Thyroid gland (tissue), 4 donors: ENCODE measurements at regions not wholly inside any gene's neighbourhood (a gene's known extent, or its start where the extent isn't known, plus 50 kb on each side); places are given as distances from the start of the nearest gene placed in this dataset.

Experiments used
- DNase-seq, 2 donors: peaks; one replicate each; pipeline ENCODE4 v3.0.0-alpha.2; 2019
- H3K27ac ChIP-seq, 3 donors: fragments of 200-600 bp; sonication (generic); 1 replicate in 2 of 3; 2 replicates in 1 of 3; pipeline ENCODE4 v1.5.1; 2016 to 2019; ENCODE audit warnings: mild to moderate bottlenecking in 1 of 3, moderate library complexity in 1 of 3
- H3K27me3 ChIP-seq: fragments of 200-600 bp; sonication (generic); one replicate; pipeline ENCODE4 v1.5.1; 2019
- H3K36me3 ChIP-seq, 2 donors: fragments of 200-600 bp; sonication (generic); one replicate each; pipeline ENCODE4 v1.5.1; 2016 to 2019
- H3K4me1 ChIP-seq, 2 donors: fragments of 200-600 bp; sonication (generic); one replicate each; pipeline ENCODE4 v1.5.1; 2017 to 2019
- H3K4me3 ChIP-seq, 3 donors: fragments of 200-600 bp; sonication (generic); replicated peaks in 1 of 3; 1 replicate in 2 of 3; 2 replicates in 1 of 3; pipeline ENCODE4 v1.5.1; 2016; ENCODE audit warnings: mild to moderate bottlenecking in 1 of 3
- H3K9me3 ChIP-seq: fragments of 200-600 bp; sonication (generic); one replicate; pipeline ENCODE4 v1.5.1; 2017
- POLR2A ChIP-seq, 2 donors: fragments of 450-650 bp; IDR thresholded peaks; one replicate each; pipeline ENCODE4 v1.6.1; 2017; ENCODE audit warnings: antibody characterized with exemption in 2 of 2, mild to moderate bottlenecking in 2 of 2, moderate library complexity in 1 of 2
- WGBS, 2 donors: methylation state at CpG; one replicate each; pipeline ENCODE4 v1.1.5; 2017; 5-methylcytosine and 5-hydroxymethylcytosine counted together
- intact Hi-C: fragments of 100-400 bp; cut with DNase I; formaldehyde crosslinking; loops from one replicate; pipeline ENCODE4 v1.15.1; 2023
- TF ChIP-seq, protein P1 (sequence below), 6 experiments: fragments of 200-600 bp in 3 of 6; fragments of 450-650 bp in 3 of 6; sonication (generic) in 3 of 6; IDR thresholded peaks; one replicate each; pipeline ENCODE4 v1.5.1; 2016 to 2019; ENCODE audit warnings: antibody characterized with exemption in 6 of 6, mild to moderate bottlenecking in 2 of 6, inconsistent platforms in 1 of 6, moderate library complexity in 1 of 6

DNA sequence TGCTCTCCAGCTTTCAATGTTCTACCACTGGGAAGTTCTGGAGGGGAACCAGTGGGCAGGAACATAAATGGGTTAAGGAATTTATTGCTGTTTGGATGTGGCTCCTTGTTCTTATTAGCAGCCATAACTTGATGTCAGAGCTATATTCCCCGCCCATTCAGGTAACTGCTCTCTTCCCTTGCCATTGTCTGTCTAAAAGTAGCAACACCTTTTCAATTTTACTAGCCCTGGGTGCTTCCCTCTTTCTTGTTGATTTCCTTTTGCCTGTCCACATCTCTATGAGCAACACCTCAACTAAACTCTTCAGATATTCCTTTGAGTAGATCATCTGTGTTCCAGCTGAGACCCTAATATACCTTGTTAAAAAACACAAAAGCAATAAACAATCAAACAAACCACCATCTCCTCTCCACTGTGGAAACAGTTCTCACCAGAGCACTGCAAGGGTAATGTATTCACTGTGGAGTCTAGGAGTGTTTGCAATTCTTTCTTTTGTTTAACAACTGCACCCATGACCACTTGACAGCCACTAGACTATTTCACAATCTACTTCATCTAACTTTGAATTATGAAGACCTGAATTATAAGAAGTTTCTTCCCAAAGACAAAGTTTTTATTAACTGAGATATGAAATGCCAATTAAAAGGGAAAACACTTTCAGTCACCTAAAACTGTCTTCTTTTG, 436.7 kb downstream of the IPMK start:
- Histone ChIP-seq H3K4me3 (no peak overlapping the region), H3K36me3 (no peaks in the 10 kb centered on the region), H3K9me3 (no peaks in the 10 kb centered on the region), H3K27ac (peak overlapping the region in 1 of 3 donors; percentile 60), H3K27me3 (no peaks in the 10 kb centered on the region), H3K4me1 (peaks cover 13 to 16% of the 10 kb centered on the region in 2 donors)
- intact Hi-C loops, result no loop called here
- no peak for DNase-seq
- 80 to 82% methylated on average over 1 of the region's 1 CpG for WGBS, 2 donors
- no peak for TF ChIP-seq POLR2A (IDR thresholded peaks at IDR 0.05)
- TF ChIP-seq, protein P1, sequence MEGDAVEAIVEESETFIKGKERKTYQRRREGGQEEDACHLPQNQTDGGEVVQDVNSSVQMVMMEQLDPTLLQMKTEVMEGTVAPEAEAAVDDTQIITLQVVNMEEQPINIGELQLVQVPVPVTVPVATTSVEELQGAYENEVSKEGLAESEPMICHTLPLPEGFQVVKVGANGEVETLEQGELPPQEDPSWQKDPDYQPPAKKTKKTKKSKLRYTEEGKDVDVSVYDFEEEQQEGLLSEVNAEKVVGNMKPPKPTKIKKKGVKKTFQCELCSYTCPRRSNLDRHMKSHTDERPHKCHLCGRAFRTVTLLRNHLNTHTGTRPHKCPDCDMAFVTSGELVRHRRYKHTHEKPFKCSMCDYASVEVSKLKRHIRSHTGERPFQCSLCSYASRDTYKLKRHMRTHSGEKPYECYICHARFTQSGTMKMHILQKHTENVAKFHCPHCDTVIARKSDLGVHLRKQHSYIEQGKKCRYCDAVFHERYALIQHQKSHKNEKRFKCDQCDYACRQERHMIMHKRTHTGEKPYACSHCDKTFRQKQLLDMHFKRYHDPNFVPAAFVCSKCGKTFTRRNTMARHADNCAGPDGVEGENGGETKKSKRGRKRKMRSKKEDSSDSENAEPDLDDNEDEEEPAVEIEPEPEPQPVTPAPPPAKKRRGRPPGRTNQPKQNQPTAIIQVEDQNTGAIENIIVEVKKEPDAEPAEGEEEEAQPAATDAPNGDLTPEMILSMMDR (IDR thresholded peaks at IDR 0.05), result peak in 1 of 6 experiments; percentile 2

DNA sequence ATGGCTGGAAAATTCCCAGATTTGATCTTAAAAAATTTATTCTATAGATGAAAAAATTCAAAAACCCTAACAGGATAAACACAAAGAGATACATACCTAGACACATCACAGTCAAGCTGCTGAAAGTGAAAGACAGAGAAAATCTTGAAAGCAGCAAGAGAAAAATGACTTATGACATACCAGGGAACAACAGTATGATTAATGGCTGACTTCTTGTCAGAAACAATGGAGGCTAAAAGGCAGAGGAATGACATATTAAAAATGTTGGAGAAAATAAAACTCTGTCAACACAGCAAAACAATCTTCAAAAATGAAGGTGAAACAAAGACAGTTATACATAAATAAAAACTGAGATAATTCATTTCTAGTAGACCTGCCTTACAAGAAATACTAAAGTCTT, 442.7 kb downstream of the IPMK start:
- TF ChIP-seq POLR2A (IDR thresholded peaks at IDR 0.05), result no peak
- TF ChIP-seq, protein P1 (IDR thresholded peaks at IDR 0.05), result no peak
- Histone ChIP-seq H3K36me3 (no peaks in the 10 kb centered on the region), H3K4me1 (peaks cover 3 to 5% of the 10 kb centered on the region in 2 donors), H3K9me3 (no peaks in the 10 kb centered on the region), H3K4me3 (no peak overlapping the region), H3K27me3 (no peaks in the 10 kb centered on the region), H3K27ac (no peak overlapping the region)
- no peak for DNase-seq
- intact Hi-C loops, result no loop called here

DNA sequence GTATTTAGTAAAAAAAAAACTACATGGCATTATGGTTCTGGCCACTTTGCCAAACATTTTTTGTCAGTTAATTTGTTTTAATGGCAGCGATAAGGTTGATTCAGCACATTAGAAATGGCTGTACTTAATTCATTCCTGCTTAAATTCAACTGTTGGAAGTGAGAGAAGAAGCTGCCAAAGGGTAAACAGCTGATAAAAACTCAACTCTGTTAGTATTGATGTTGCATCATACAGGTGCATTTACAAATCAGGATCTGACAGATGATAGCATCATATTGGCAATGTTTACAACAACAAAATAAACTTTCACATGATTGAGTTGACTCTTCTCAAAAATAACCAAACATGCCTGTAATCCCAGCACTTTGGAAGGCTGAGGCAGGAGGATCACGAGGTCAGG, 444.3 kb downstream of the IPMK start:
- DNase-seq, result no peak
- Histone ChIP-seq H3K27ac (no peak overlapping the region), H3K27me3 (no peaks in the 10 kb centered on the region), H3K4me3 (no peak overlapping the region), H3K9me3 (no peaks in the 10 kb centered on the region), H3K36me3 (no peaks in the 10 kb centered on the region), H3K4me1 (no peaks in the 10 kb centered on the region)
- intact Hi-C loops, result no loop called here
- 87 to 93% methylated on average over 2 of the region's 2 CpGs for WGBS, 2 donors
- TF ChIP-seq, protein P1 (IDR thresholded peaks at IDR 0.05), result no peak
- no peak for TF ChIP-seq POLR2A (IDR thresholded peaks at IDR 0.05)

DNA sequence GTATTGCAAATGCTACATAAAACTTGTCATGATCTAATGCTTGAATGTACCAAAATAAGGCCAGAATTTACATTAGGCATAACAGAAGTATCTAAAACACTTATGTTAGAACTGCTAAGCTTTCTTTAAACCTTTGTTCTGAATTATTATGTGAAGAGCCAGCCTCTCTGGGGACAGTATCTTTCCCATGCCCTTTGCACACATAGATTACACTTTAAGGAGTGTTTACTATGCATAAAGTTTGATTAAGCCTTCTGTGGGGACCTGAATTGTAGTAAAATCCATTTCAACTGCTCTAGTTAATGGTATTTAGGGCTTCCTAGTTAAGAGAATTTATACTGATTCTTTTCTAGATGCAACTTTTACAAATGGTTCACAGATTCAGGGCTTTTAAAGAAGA, 444.7 kb downstream of the IPMK start:
- H3K4me1 ChIP-seq, result no peaks in the 10 kb centered on the region
- no peak overlapping the region for H3K27ac ChIP-seq
- H3K4me3 ChIP-seq, result no peak overlapping the region
- TF ChIP-seq, protein P1 (IDR thresholded peaks at IDR 0.05), result no peak
- no peak for TF ChIP-seq POLR2A (IDR thresholded peaks at IDR 0.05)
- intact Hi-C loops, result no loop called here
- H3K9me3 ChIP-seq, result no peaks in the 10 kb centered on the region
- H3K27me3 ChIP-seq, result no peaks in the 10 kb centered on the region
- H3K36me3 ChIP-seq, result no peaks in the 10 kb centered on the region
- no peak for DNase-seq

DNA sequence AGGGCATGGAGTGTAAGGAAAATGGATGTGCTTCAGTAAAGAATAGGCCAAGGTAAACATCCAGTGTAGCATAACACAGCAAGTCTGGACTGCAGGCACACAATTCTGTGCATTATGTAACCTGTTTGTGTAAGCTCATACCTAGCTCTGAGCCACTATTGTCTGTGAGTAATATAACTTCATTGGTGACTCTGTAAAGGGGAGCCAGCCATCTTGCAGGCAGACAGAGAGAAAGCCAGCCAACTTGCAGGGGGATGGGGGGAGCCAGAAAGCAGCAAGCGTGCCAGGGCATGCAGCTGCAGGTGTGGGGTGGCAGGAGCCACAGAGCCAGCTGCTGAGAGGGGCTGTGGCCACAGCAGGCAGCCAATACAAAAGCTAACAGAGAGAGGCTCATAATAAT, 449.2 kb downstream of the IPMK start:
- Histone ChIP-seq H3K27ac (no peak overlapping the region), H3K4me3 (no peak overlapping the region), H3K9me3 (no peaks in the 10 kb centered on the region), H3K27me3 (no peaks in the 10 kb centered on the region), H3K36me3 (no peaks in the 10 kb centered on the region), H3K4me1 (no peaks in the 10 kb centered on the region)
- TF ChIP-seq, protein P1 (IDR thresholded peaks at IDR 0.05), result no peak
- TF ChIP-seq POLR2A (IDR thresholded peaks at IDR 0.05), result no peak
- WGBS, 2 donors, result 88 to 100% methylated on average over 1 of the region's 1 CpG
- no peak for DNase-seq
- intact Hi-C loops, result no loop called here
